ENCODE measurements at regions not wholly inside any gene's neighbourhood (a gene's known extent, or its start where the extent isn't known, plus 50 kb on each side); places are given as distances from the start of the nearest gene placed in this dataset.

GRCh38 chr16:17847234-17847795 lies 376.6 kb upstream of the XYLT1 start:
- DNase-seq: no peak

GRCh38 chr16:17846030-17846429 lies 375.3 kb upstream of the XYLT1 start:
- no peak for DNase-seq

DNA sequence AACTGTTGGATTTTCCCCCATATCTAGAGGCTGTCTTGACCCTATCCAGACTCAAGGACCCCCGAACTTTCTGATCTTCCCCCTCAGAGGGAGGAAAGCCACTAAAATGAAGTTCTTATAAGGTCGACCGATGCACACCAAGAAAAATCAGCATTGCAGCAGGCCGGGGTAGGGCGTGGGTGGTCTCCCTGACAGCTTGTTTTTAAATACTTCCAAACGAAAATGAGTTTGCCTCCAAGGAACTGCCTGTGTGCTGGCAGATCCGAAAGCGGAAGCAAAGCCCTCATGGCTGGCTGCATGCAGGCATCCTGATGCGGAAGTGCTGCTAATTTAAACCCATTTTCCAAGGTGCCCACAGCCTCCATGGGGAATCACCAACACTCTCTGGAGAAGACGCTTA lies 374.3 kb upstream of the XYLT1 start:
- no peak for DNase-seq

DNA sequence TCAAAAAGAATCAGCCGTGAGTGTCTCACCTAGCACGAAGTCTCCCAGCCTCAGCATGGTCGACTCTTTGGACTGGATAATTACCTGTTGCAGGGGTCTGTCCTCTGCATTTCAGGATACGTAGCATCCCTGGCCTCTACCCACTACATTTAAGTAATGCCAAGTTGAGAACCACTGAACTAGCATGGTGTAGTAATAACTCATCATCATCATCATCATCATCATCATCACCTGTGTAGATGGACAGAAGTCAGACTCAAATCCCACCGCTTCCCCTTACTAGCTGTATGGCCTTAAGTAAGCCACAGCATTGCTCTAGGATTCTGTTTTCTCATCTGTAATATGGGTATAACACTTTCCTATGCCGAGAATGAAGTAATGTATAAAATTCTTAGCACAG lies 373.1 kb upstream of the XYLT1 start:
- no peak for DNase-seq

- DNase-seq: no peak
These were observed 369.1 kb upstream of the XYLT1 start for GRCh38 chr16:17839907-17840306.

- no peak for DNase-seq
These were observed 368.5 kb upstream of the XYLT1 start for GRCh38 chr16:17839272-17839671.

- DNase-seq: no peak
These were observed 366.3 kb upstream of the XYLT1 start for GRCh38 chr16:17836868-17837602.

GRCh38 chr16:17835118-17835876 lies 364.5 kb upstream of the XYLT1 start:
- no peak for DNase-seq

- no peak for DNase-seq
These were observed 362.0 kb upstream of the XYLT1 start for GRCh38 chr16:17832738-17833137.

GRCh38 chr16:17831330-17831729 lies 360.6 kb upstream of the XYLT1 start:
- DNase-seq: no peak

DNA sequence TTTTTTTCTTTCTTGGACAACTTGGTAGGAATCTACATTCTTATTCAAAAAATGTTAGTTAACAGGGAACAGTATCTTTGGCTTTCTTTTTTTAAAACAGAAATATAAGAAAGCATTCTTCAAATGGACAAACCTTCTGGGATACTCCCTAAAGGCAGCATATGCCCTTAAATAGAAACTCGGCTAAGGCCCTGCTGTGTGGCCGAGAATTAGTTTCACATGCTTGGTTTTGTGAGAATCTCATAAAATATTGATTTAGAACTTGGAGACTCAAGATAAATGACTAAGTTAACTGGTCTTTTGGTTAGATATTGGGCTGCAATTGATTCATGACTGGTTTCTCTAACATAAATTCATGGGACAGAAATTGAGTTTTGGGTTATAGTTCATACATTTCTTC lies 359.9 kb upstream of the XYLT1 start:
- no peak for DNase-seq

DNA sequence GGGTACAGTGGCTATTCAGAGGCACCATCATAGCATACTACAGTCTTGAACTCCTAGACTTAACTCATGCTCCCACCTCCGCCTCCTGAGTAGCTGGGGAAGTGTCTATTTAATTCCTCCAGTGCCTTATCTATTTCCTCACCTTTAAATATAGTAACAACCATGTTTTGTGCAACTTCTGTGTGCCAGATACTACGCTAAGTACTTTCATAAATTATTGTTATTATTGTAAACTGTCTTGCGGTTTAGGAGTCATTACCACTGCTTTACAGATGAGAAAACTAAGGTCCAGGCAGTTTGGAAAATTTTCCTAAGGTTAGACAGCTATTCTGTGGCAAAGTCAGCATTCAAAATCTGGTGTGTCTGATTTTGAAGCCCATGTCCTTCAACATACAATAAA lies 359.1 kb upstream of the XYLT1 start:
- DNase-seq: no peak

- DNase-seq: no peak
These were observed 357.3 kb upstream of the XYLT1 start for GRCh38 chr16:17828012-17828411.

- DNase-seq: no peak
These were observed 356.6 kb upstream of the XYLT1 start for GRCh38 chr16:17827313-17827712.

DNA sequence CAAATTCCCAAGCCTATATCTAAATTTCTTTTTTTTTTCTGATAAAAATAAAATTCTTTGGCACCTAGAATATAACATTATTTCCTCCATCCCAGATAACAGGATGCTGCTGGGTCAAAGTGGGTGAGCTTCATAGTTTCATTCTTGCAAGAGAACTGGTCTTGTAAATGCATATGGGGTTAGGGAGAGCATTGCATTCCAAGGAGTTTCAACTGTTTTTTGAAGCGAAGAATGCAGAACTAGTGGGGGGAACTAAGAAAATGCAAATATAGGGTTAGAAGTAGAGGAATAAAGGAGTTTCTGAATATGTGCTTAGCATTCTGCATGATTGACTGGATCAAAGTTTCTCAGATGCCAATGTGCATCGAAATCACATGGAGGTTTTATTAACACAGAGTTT lies 347.2 kb upstream of the XYLT1 start:
- DNase-seq: no peak

GRCh38 chr16:17817260-17817659 lies 346.5 kb upstream of the XYLT1 start:
- no peak for DNase-seq

DNA sequence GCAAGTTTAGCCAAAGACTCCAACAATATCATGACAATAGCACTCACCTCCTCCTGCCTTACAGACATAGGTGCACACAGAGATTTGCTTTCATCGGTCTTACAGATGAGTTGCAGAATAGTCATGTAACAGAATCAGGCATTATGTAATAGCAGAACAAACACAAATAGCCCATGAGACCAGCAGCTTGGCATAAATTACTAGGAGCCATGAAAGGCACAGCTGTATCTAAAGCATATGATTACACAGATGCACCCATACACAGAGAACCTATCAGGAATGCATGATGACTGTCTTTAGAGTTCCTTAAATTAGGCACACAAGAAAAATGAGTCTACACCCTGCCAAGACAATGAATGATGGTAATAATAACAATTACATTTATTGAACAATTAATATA lies 342.0 kb upstream of the XYLT1 start:
- DNase-seq: no peak

DNA sequence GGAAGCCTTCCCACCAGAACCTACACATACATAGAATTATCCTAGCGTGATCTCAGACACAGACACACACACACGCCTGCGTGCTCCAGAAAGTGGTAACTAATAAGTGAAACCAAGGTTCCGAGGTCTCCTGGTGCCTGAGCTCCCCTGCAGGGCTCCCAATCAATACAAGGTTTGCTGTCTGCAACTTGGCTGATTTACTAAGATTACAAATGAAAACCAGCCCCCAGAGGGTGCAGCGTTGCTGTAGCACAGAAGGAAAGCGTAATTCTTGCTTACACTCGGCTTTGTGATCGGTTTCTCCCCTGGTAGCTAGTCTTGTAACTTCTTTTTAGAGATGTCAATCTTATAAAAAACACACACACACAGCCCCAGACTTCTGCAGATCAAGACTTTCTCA lies 334.1 kb upstream of the XYLT1 start:
- DNase-seq: no peak

DNA sequence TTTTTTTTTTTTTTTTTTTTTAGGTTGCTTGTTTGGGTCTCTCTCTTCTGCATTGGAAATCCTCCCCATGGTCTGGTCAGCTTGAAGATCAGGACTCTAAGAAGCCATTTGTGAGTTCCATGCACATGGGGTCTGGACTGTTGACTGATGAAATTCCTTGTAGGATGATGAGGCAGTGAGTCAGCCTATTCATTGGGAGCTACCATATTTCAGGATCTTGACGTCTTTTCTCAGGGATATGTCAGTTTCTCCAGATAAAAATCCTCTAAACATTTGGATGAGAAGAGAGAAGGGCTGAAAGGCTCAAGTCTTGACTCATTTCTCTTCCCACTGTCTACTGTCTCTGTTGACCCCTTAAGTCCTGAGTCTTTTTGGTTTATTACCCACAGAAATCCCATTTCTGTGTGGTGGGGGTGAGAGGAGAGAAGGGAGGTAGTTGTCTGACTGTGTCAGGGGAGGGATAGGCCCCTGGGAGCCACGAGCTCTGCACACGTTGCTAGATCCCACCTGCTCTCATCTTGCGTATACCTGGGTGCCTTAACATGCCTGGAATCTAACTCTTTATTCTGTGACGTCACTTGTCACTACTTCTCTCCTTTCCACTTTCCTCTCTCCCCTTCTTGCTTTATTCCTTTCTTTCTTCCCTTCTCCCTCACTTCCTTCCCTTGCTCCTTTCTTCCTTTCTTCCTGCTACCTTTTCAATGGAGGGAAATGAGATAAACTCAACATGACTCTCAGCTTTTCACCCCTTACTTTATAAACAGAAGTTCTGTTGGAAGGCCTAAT lies 333.1 kb upstream of the XYLT1 start:
- DNase-seq: no peak

DNA sequence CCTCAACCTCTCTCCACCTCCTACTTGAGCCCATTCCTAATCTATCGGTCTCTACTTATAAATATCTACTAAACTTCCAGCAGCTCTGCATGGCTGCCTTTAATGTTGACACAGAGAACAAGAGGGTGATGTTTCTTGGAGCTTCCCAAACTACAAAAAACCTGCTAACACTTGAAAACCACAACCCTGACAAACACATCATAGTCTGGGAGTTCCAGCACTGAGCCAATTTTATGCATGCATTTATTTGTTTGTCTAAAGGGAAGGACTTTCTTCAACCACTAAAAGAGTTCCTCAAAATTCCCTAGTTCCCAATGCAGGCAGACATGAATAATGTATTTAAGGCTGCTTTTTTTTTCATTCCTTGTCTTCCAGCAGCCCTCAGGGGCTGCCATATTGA lies 331.8 kb upstream of the XYLT1 start:
- DNase-seq: no peak

GRCh38 chr16:17801068-17801467 lies 330.3 kb upstream of the XYLT1 start:
- DNase-seq: no peak

- DNase-seq: no peak
These were observed 328.0 kb upstream of the XYLT1 start for GRCh38 chr16:17798716-17799115.

DNA sequence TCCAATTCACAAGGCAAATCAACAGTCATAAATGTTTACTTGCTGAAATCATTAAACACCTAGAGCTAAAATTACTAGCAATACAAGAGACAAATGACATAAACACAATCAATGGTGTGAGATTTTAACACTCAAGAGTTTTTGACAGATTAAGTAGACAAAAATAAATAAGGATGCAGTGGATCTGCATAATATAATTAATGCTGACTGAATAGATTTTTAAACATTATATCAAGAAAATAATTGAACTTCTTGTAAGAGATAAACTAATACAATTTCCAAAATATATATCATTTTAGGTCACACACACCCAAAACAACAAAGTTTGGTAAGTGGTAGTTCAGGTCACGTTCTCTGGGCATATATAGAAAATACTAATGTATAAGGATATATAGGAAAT lies 322.6 kb upstream of the XYLT1 start:
- DNase-seq: no peak

- no peak for DNase-seq
These were observed 313.3 kb upstream of the XYLT1 start for GRCh38 chr16:17784073-17784472.

Measured in CD4-positive, alpha-beta T cell treated with Interleukin-17A for 4 hours (primary cell).